Loucy (cell line): ENCODE measurements at regions not wholly inside any gene's neighbourhood (a gene's known extent, or its start where the extent isn't known, plus 50 kb on each side); places are given as distances from the start of the nearest gene placed in this dataset.

Source experiments
- H2AFZ ChIP-seq: fragments of 200-600 bp; sonication (generic); 2 replicates; pipeline ENCODE4 v1.6.0; 2016; ENCODE audit warnings: antibody characterized with exemption, mild to moderate bottlenecking, low read length, moderate library complexity
- H3F3A ChIP-seq: fragments of 200-600 bp; 2 replicates; pipeline ENCODE4 v1.6.0; 2016; ENCODE audit warnings: antibody characterized with exemption, low read depth, mild to moderate bottlenecking
- H3K27me3 ChIP-seq: fragments of 200-600 bp; sonication (generic); 2 replicates; pipeline ENCODE4 v1.6.1; 2014; ENCODE audit warnings: low read length, mild to moderate bottlenecking; ENCODE audit not compliant: insufficient read depth, poor library complexity, severe bottlenecking
- H3K36me3 ChIP-seq: fragments of 200-600 bp; sonication (generic); 2 replicates; pipeline ENCODE4 v1.6.1; 2016; ENCODE audit warnings: low read length; ENCODE audit not compliant: insufficient read depth
- H3K4me1 ChIP-seq: fragments of 200-600 bp; sonication (generic); 2 replicates; pipeline ENCODE4 v1.5.1; 2014; ENCODE audit warnings: low read length, mild to moderate bottlenecking; ENCODE audit not compliant: insufficient read depth, poor library complexity, severe bottlenecking
- H3K4me2 ChIP-seq: fragments of 200-600 bp; sonication (generic); 2 replicates; pipeline ENCODE4 v1.6.0; 2014; ENCODE audit warnings: antibody characterized with exemption, low read length, low read depth, mild to moderate bottlenecking; ENCODE audit not compliant: poor library complexity, severe bottlenecking
- H3K4me3 ChIP-seq: fragments of 200-600 bp; sonication (generic); 2 replicates; pipeline ENCODE4 v1.5.1; 2014; ENCODE audit warnings: low read length, mild to moderate bottlenecking, mixed read lengths; ENCODE audit not compliant: poor library complexity, severe bottlenecking
- H3K79me2 ChIP-seq: fragments of 200-600 bp; sonication (generic); 2 replicates; pipeline ENCODE4 v1.6.1; 2014; ENCODE audit warnings: low read length; ENCODE audit not compliant: insufficient read depth
- H3K9ac ChIP-seq: fragments of 200-600 bp; sonication (generic); 2 replicates; pipeline ENCODE4 v1.6.0; 2014; ENCODE audit warnings: mild to moderate bottlenecking, low read depth, low read length, moderate library complexity; ENCODE audit not compliant: poor library complexity, severe bottlenecking
- H3K9me2 ChIP-seq: fragments of 200-600 bp; sonication (generic); replicated peaks from 2 replicates; pipeline ENCODE4 v1.6.1; 2016; ENCODE audit warnings: low read depth, low read length, mixed read lengths
- H3K9me3 ChIP-seq: fragments of 200-600 bp; sonication (generic); 2 replicates; pipeline ENCODE4 v1.6.1; 2014; ENCODE audit warnings: mild to moderate bottlenecking, antibody characterized with exemption, low read length, low read depth; ENCODE audit not compliant: insufficient read depth
- H4K20me1 ChIP-seq: fragments of 200-600 bp; sonication (generic); 2 replicates; pipeline ENCODE4 v1.6.0; 2014; ENCODE audit warnings: antibody characterized with exemption, low read length, mild to moderate bottlenecking; ENCODE audit not compliant: insufficient read depth, poor library complexity, severe bottlenecking
- EZH2phosphoT487 ChIP-seq: fragments of 200-600 bp; IDR thresholded peaks from 2 replicates; pipeline ENCODE4 v1.6.1; 2018; ENCODE audit warnings: antibody characterized with exemption, mild to moderate bottlenecking, moderate library complexity, borderline replicate concordance
- TF ChIP-seq, protein P1 (sequence below): fragments of 200-600 bp; sonication (generic); conservative IDR thresholded peaks from 2 replicates; pipeline ENCODE4 v1.5.1; 2014; ENCODE audit warnings: mild to moderate bottlenecking, antibody characterized with exemption, low read length

DNA sequence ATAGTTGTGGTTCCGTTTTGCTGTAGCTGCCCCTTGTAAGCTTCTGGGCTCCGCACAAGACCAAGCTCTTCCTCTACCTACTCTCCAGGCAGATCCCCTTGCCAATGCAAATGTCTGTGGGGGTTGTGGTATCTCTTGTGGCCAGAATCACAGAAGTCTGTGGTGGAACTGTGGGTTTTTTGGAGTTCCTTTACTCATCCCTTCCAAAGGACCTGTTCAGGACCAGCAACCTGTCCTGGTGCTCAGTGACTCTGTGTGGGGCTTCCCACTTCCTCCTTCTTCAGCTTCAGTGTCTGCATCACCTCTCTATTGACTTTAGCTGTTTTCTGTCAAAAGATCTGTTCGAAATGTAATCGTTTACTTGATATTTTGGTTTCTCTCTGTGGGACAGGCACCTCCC, 441.3 kb upstream of the ADAMTSL1 start:
- Histone ChIP-seq H3K4me1 (no peaks in the 10 kb centered on the region), H3K9me3 (no peaks in the 10 kb centered on the region), H3K27me3 (no peaks in the 10 kb centered on the region), H2AFZ (no peak overlapping the region), H3K79me2 (no peaks in the 10 kb centered on the region), H3K4me2 (no peak overlapping the region), H3K9me2 (no peaks in the 10 kb centered on the region), H3K36me3 (no peaks in the 10 kb centered on the region), H3K9ac (no peak overlapping the region), H3K4me3 (no peak overlapping the region), H4K20me1 (no peaks in the 10 kb centered on the region), H3F3A (no peaks in the 10 kb centered on the region)
- TF ChIP-seq, protein P1, sequence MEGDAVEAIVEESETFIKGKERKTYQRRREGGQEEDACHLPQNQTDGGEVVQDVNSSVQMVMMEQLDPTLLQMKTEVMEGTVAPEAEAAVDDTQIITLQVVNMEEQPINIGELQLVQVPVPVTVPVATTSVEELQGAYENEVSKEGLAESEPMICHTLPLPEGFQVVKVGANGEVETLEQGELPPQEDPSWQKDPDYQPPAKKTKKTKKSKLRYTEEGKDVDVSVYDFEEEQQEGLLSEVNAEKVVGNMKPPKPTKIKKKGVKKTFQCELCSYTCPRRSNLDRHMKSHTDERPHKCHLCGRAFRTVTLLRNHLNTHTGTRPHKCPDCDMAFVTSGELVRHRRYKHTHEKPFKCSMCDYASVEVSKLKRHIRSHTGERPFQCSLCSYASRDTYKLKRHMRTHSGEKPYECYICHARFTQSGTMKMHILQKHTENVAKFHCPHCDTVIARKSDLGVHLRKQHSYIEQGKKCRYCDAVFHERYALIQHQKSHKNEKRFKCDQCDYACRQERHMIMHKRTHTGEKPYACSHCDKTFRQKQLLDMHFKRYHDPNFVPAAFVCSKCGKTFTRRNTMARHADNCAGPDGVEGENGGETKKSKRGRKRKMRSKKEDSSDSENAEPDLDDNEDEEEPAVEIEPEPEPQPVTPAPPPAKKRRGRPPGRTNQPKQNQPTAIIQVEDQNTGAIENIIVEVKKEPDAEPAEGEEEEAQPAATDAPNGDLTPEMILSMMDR, result no peak
- no peak for TF ChIP-seq EZH2phosphoT487

DNA sequence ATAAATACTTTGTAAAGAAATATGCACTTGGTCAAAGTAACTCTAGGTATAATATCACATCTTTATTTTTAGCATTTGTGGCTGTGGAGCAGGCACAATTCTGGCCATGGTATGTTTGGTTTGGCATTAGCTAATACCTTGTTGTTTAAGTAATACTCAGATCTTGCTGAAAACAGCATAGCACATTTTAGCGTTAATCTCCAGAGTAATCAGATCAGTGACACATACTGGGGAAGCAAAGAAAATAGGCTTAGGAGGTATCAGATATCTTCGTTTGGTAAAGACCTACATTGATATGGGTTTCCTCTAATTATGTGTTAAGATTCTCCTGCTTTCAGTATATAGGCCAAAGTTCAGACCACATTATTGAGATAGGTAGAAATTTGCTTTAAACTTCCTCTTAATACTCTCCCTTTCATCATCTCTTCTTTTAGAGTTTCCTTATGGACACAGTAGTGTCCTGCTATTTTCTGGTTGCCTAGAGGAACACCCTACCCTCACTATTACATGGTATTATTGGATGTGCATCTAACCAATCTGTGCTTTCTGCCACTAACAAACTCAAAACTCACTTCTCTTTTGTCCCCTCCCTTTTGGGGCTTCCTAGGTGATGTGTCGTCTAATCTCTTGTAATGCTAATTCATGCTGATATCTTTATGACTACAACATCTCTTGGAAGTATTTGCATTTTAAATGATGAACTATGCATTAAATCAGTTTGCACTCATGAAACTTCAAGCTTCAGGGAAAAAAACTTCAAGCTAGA, 437.3 kb upstream of the ADAMTSL1 start:
- H3K4me3 ChIP-seq, result no peak overlapping the region
- no peaks in the 10 kb centered on the region for H3K27me3 ChIP-seq
- H2AFZ ChIP-seq, result no peak overlapping the region
- H3K9me3 ChIP-seq, result no peaks in the 10 kb centered on the region
- H3K9me2 ChIP-seq, result no peaks in the 10 kb centered on the region
- H3K9ac ChIP-seq, result no peak overlapping the region
- H3K36me3 ChIP-seq, result no peaks in the 10 kb centered on the region
- no peaks in the 10 kb centered on the region for H3K79me2 ChIP-seq
- H3K4me2 ChIP-seq, result no peak overlapping the region
- H3F3A ChIP-seq, result no peaks in the 10 kb centered on the region
- no peaks in the 10 kb centered on the region for H3K4me1 ChIP-seq
- TF ChIP-seq, protein P1, result no peak
- TF ChIP-seq EZH2phosphoT487, result no peak
- H4K20me1 ChIP-seq, result no peaks in the 10 kb centered on the region

DNA sequence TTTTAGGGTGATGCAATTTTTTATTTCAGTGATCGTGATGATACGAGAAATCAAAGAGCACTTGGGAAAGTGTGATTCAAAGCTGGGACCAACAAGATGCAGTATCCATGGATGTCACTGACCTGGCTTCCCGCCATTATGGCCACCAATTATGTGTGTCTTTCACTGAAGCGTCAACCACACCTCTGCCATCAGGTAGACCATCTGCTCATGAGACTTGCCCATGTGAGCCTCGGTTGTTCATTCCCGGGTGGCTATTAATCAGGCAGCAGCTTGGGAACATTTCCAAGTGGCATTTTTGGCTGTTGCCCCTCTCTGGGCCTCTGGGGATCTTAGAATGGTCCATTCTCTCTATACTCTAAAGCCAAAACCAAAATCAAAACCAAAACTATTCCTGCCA, 436.0 kb upstream of the ADAMTSL1 start:
- TF ChIP-seq EZH2phosphoT487, result no peak
- TF ChIP-seq, protein P1, result no peak
- H3K4me2 ChIP-seq, result no peak overlapping the region
- H3K4me3 ChIP-seq, result no peak overlapping the region
- H3K27me3 ChIP-seq, result no peaks in the 10 kb centered on the region
- no peaks in the 10 kb centered on the region for H3K9me2 ChIP-seq
- no peaks in the 10 kb centered on the region for H3K4me1 ChIP-seq
- no peak overlapping the region for H2AFZ ChIP-seq
- H3F3A ChIP-seq, result no peaks in the 10 kb centered on the region
- H4K20me1 ChIP-seq, result no peaks in the 10 kb centered on the region
- H3K9me3 ChIP-seq, result no peaks in the 10 kb centered on the region
- no peaks in the 10 kb centered on the region for H3K36me3 ChIP-seq
- no peaks in the 10 kb centered on the region for H3K79me2 ChIP-seq
- no peak overlapping the region for H3K9ac ChIP-seq
